ENCODE measurements at regions not wholly inside any gene's neighbourhood (a gene's known extent, or its start where the extent isn't known, plus 50 kb on each side); places are given as distances from the start of the nearest gene placed in this dataset.

GRCh38 chr3:127476936-127477335 lies 113.6 kb downstream of the TPRA1 start:
- TF ChIP-seq CTCF (IDR thresholded peaks at IDR 0.05; ENCODE audit: insufficient read depth, low read depth, low read length) = no peak
- no peak for TF ChIP-seq EZH2 (IDR thresholded peaks at IDR 0.05; ENCODE audit: insufficient read depth, low read length)
